IPS-NIHi7 (cell line): ENCODE measurements at regions not wholly inside any gene's neighbourhood (a gene's known extent, or its start where the extent isn't known, plus 50 kb on each side); places are given as distances from the start of the nearest gene placed in this dataset.
"Not testable (repeated sequence)": the region's sequence is repeated elsewhere in the genome, so short reads cannot be mapped to it uniquely, and the experiment has no call there.

Experiments
- DNase-seq: peaks from one replicate; pipeline ENCODE4 v3.0.0; 2012; ENCODE audit warnings: mixed read lengths; ENCODE audit errors: extremely low spot score

GRCh38 chrX:44096666-44097065, 123.5 kb upstream of the NDP start:
- DNase-seq: no peak

- DNase-seq: no peak
These were observed 121.8 kb upstream of the NDP start for GRCh38 chrX:44094821-44095530.

GRCh38 chrX:44093431-44093830, 120.2 kb upstream of the NDP start:
- no peak for DNase-seq

GRCh38 chrX:44092778-44093177, 119.6 kb upstream of the NDP start:
- no peak for DNase-seq

- no peak for DNase-seq
These were observed 115.4 kb upstream of the NDP start for GRCh38 chrX:44088510-44089144.

GRCh38 chrX:44085209-44085608, 112.0 kb upstream of the NDP start:
- DNase-seq: no peak

GRCh38 chrX:44082829-44083228, 109.6 kb upstream of the NDP start:
- DNase-seq: no peak

- DNase-seq: no peak
These were observed 106.9 kb upstream of the NDP start for GRCh38 chrX:44080083-44080482.

- no peak for DNase-seq
These were observed 99.4 kb upstream of the NDP start for GRCh38 chrX:44072631-44073030.

GRCh38 chrX:44071847-44072551, 98.8 kb upstream of the NDP start:
- DNase-seq: no peak

GRCh38 chrX:44071070-44071645, 98.0 kb upstream of the NDP start:
- no peak for DNase-seq

GRCh38 chrX:44068043-44068442, 94.9 kb upstream of the NDP start:
- no peak for DNase-seq

GRCh38 chrX:44063606-44064005, 90.4 kb upstream of the NDP start:
- DNase-seq: no peak

- DNase-seq: no peak
These were observed 89.7 kb upstream of the NDP start for GRCh38 chrX:44062840-44063239.

- no peak for DNase-seq
These were observed 88.9 kb upstream of the NDP start for GRCh38 chrX:44061968-44062614.

- DNase-seq: no peak
These were observed 87.0 kb upstream of the NDP start for GRCh38 chrX:44060221-44060620.

GRCh38 chrX:44058339-44058738, 85.1 kb upstream of the NDP start:
- DNase-seq: no peak

GRCh38 chrX:44055638-44056037, 82.4 kb upstream of the NDP start:
- no peak for DNase-seq

GRCh38 chrX:44054863-44055601, 81.8 kb upstream of the NDP start:
- no peak for DNase-seq

- DNase-seq: not testable (repeated sequence)
These were observed 71.9 kb upstream of the NDP start for GRCh38 chrX:44045106-44045505.

- no peak for DNase-seq
These were observed 70.3 kb upstream of the NDP start for GRCh38 chrX:44043496-44043895.
